ENCODE measurements at regions not wholly inside any gene's neighbourhood (a gene's known extent, or its start where the extent isn't known, plus 50 kb on each side); places are given as distances from the start of the nearest gene placed in this dataset.
"Not testable (repeated sequence)": the region's sequence is repeated elsewhere in the genome, so short reads cannot be mapped to it uniquely, and the experiment has no call there.

GRCh38 chr3:107222907-107223306 is 154.3 kb upstream of the CCDC54 start:
- no peak overlapping the region for H3K27ac ChIP-seq (ENCODE audit: low read depth, low read length)
- TF ChIP-seq, protein P1, sequence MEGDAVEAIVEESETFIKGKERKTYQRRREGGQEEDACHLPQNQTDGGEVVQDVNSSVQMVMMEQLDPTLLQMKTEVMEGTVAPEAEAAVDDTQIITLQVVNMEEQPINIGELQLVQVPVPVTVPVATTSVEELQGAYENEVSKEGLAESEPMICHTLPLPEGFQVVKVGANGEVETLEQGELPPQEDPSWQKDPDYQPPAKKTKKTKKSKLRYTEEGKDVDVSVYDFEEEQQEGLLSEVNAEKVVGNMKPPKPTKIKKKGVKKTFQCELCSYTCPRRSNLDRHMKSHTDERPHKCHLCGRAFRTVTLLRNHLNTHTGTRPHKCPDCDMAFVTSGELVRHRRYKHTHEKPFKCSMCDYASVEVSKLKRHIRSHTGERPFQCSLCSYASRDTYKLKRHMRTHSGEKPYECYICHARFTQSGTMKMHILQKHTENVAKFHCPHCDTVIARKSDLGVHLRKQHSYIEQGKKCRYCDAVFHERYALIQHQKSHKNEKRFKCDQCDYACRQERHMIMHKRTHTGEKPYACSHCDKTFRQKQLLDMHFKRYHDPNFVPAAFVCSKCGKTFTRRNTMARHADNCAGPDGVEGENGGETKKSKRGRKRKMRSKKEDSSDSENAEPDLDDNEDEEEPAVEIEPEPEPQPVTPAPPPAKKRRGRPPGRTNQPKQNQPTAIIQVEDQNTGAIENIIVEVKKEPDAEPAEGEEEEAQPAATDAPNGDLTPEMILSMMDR (IDR thresholded peaks at IDR 0.05; ENCODE audit: low read depth, low read length) = no peak
- no peak overlapping the region for H3K4me3 ChIP-seq (ENCODE audit: low read depth, low read length)
- DNase-seq (ENCODE audit: low read depth, low spot score) = no peak
- peaks cover 3% of the 10 kb centered on the region for H3K9me3 ChIP-seq (ENCODE audit: control insufficient read depth, insufficient read depth, low read length)
- ChIA-PET POLR2A (no interaction called here), CTCF (interaction anchor here (0.9 to 1.6 kb wide), 2 partner anchors 13 to 206 kb away, joined by 3 to 12 read pairs; no protein-coding TSS in a partner anchor)
- H3K27me3 ChIP-seq (ENCODE audit: control insufficient read depth, insufficient read depth, low read length) = no peaks in the 10 kb centered on the region

- TF ChIP-seq, protein P1 (IDR thresholded peaks at IDR 0.05; ENCODE audit: low read depth, low read length) = no peak
- DNase-seq (ENCODE audit: low read depth, low spot score) = no peak
- Histone ChIP-seq H3K27me3 (ENCODE audit: control insufficient read depth, insufficient read depth, low read length) (no peaks in the 10 kb centered on the region), H3K27ac (ENCODE audit: low read depth, low read length) (no peak overlapping the region), H3K4me3 (ENCODE audit: low read depth, low read length) (no peak overlapping the region), H3K9me3 (ENCODE audit: control insufficient read depth, insufficient read depth, low read length) (peaks cover 3% of the 10 kb centered on the region)
- ChIA-PET POLR2A (no interaction called here), CTCF (interaction anchor here (0.6 to 1.3 kb wide), 4 partner anchors 11 to 205 kb away, joined by 3 to 8 read pairs (median 4); no protein-coding TSS in a partner anchor)
Observed at GRCh38 chr3:107224026-107224596, 153.1 kb upstream of the CCDC54 start.

GRCh38 chr3:107227091-107227490 is 150.1 kb upstream of the CCDC54 start:
- no peak for DNase-seq (ENCODE audit: low read depth, low spot score)
- Histone ChIP-seq H3K27me3 (ENCODE audit: control insufficient read depth, insufficient read depth, low read length) (no peaks in the 10 kb centered on the region), H3K4me3 (ENCODE audit: low read depth, low read length) (no peak overlapping the region), H3K27ac (ENCODE audit: low read depth, low read length) (no peak overlapping the region), H3K9me3 (ENCODE audit: control insufficient read depth, insufficient read depth, low read length) (peaks cover 3% of the 10 kb centered on the region)
- ChIA-PET CTCF (interaction anchor here (1.4 to 3.2 kb wide), 3 partner anchors 9 to 194 kb away, joined by 3 to 16 read pairs (median 3); no protein-coding TSS in a partner anchor), POLR2A (no interaction called here)
- TF ChIP-seq, protein P1 (IDR thresholded peaks at IDR 0.05; ENCODE audit: low read depth, low read length) = no peak

- ChIA-PET POLR2A (interaction anchor here (0.6 kb wide), 1 partner anchor 9 kb away, joined by 6 read pairs; no protein-coding TSS in a partner anchor), CTCF (interaction anchor here (1.5 to 5.6 kb wide), 5 partner anchors 38 to 1171 kb away, joined by 4 to 60 read pairs (median 11); no protein-coding TSS in a partner anchor)
- H3K27ac ChIP-seq (ENCODE audit: low read depth, low read length); DNase-seq (ENCODE audit: low read depth, low spot score); H3K27me3 ChIP-seq (ENCODE audit: control insufficient read depth, insufficient read depth, low read length); H3K4me3 ChIP-seq (ENCODE audit: low read depth, low read length); H3K9me3 ChIP-seq (ENCODE audit: control insufficient read depth, insufficient read depth, low read length): not testable (repeated sequence)
Observed at GRCh38 chr3:107233877-107234276, 143.4 kb upstream of the CCDC54 start.

GRCh38 chr3:107235193-107235927 is 141.9 kb upstream of the CCDC54 start:
- ChIA-PET CTCF (interaction anchor here (0.6 to 5.6 kb wide), 59 partner anchors 8 to 1681 kb away, joined by 3 to 60 read pairs (median 5); no protein-coding TSS in a partner anchor), POLR2A (interaction anchor here (0.6 to 1.4 kb wide), 2 partner anchors 194 to 479 kb away, joined by 3 to 4 read pairs; no protein-coding TSS in a partner anchor)
- no peak overlapping the region for H3K27ac ChIP-seq (ENCODE audit: low read depth, low read length)
- peak overlapping the region; percentile 52 for H3K4me3 ChIP-seq (ENCODE audit: low read depth, low read length)
- no peaks in the 10 kb centered on the region for H3K27me3 ChIP-seq (ENCODE audit: control insufficient read depth, insufficient read depth, low read length)
- DNase-seq (ENCODE audit: low read depth, low spot score) = no peak
- TF ChIP-seq, protein P1 (IDR thresholded peaks at IDR 0.05; ENCODE audit: low read depth, low read length) = no peak
- H3K9me3 ChIP-seq (ENCODE audit: control insufficient read depth, insufficient read depth, low read length) = no peaks in the 10 kb centered on the region
